Stomach (tissue), 8 donors: ENCODE measurements at regions not wholly inside any gene's neighbourhood (a gene's known extent, or its start where the extent isn't known, plus 50 kb on each side); places are given as distances from the start of the nearest gene placed in this dataset.
"Not testable (repeated sequence)": the region's sequence is repeated elsewhere in the genome, so short reads cannot be mapped to it uniquely, and the experiment has no call there.

ENCODE experiments used
- DNase-seq, 2 donors: peaks; one replicate each; pipeline versions ENCODE4 v3.0.0 to v3.0.0-alpha.2; 2013 to 2019
- H3K27ac ChIP-seq, 5 donors: fragments of 200-600 bp in 4 of 5; sonication (generic) in 4 of 5; one replicate each; pipeline ENCODE4 v1.5.1; 2013 to 2019; ENCODE audit warnings: mild to moderate bottlenecking in 1 of 5, moderate library complexity in 1 of 5
- H3K27me3 ChIP-seq, 3 donors: fragments of 200-600 bp; sonication (generic); one replicate each; pipeline ENCODE4 v1.5.1; 2017 to 2019; ENCODE audit warnings: mixed run types in 1 of 3
- H3K36me3 ChIP-seq, 4 donors: fragments of 200-600 bp; sonication (generic); 1 replicate in 3 of 4; 2 replicates in 1 of 4; pipeline ENCODE4 v1.5.1; 2016 to 2019
- H3K4me1 ChIP-seq, 4 donors: fragments of 200-600 bp; sonication (generic); one replicate each; pipeline ENCODE4 v1.5.1; 2016 to 2019
- H3K4me3 ChIP-seq, 4 donors: fragments of 200-600 bp; sonication (generic) in 3 of 4; one replicate each; pipeline ENCODE4 v1.5.1; 2016 to 2019; ENCODE audit warnings: mild to moderate bottlenecking in 1 of 4
- H3K9me3 ChIP-seq, 4 donors: fragments of 200-600 bp; sonication (generic); one replicate each; pipeline ENCODE4 v1.5.1; 2016 to 2019
- CTCF ChIP-seq, 7 experiments: fragments of 450-650 bp in 4 of 7; fragments of 200-600 bp in 3 of 7; sonication (generic) in 3 of 7; IDR thresholded peaks; one replicate each; pipeline ENCODE4 v1.5.1; 2016 to 2019; ENCODE audit warnings: antibody characterized with exemption in 7 of 7, control low read depth in 2 of 7, mild to moderate bottlenecking in 1 of 7
- EP300 ChIP-seq: sonication (generic); formaldehyde crosslinking; IDR thresholded peaks from one replicate; pipeline ENCODE4 v1.6.1; 2017; ENCODE audit warnings: antibody characterized with exemption
- POLR2A ChIP-seq, 4 donors: fragments of 450-650 bp; IDR thresholded peaks; one replicate each; pipeline ENCODE4 v1.6.1; 2016; ENCODE audit warnings: antibody characterized with exemption in 4 of 4, control low read depth in 2 of 4, mild to moderate bottlenecking in 1 of 4, moderate library complexity in 1 of 4
- POLR2AphosphoS5 ChIP-seq, 3 donors: sonication (generic); formaldehyde crosslinking; IDR thresholded peaks; one replicate each; pipeline ENCODE4 v1.6.1; 2016; ENCODE audit warnings: antibody characterized with exemption in 3 of 3
- WGBS, 5 donors: extraction: QIAGEN DNeasy Blood & Tissue Kit in 3 of 5; methylation state at CpG; one replicate each; pipeline versions ENCODE4 v1.1.5 to v1.1.7; 2013 to 2018; 5-methylcytosine and 5-hydroxymethylcytosine counted together
- intact Hi-C: fragments of 100-400 bp; cut with DNase I; formaldehyde crosslinking; loops from one replicate; pipeline ENCODE4 v1.15.1; 2023; ENCODE audit warnings: low total_unique reads
- donor health status: healthy with polysubstance abuse.
- donor health status: Bipolar disorder and iron deficiency.
- donor health status: healthy.

DNA sequence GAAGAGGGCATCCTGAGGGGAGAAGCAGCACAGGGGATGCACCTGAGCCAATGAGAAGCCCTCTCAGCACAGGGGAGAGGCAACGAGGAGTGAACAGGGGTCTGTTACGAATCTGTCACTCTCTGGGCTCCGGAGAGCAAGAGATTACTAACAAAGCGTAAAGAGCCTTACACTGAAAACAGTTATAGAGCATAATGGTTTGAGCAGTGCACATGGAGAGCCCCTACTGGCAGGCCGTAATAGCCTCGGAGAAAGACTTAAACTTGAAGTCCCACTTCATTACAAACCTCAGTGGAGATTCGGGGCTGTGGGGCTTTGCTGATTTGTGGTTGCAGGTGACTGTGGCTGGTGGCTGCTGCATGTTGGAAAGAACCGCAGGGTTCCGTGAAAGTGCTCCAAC lies 271.5 kb upstream of the TMC3 start:
- no peak for TF ChIP-seq POLR2A (IDR thresholded peaks at IDR 0.05)
- no peak for TF ChIP-seq EP300
- no peak for TF ChIP-seq POLR2AphosphoS5 (IDR thresholded peaks at IDR 0.05)
- no peak for TF ChIP-seq CTCF (IDR thresholded peaks at IDR 0.05)
- no peak overlapping the region for H3K4me3 ChIP-seq
- WGBS, 5 donors = 76 to 81% (median 80%) methylated on average over 9 of the region's 9 CpGs
- H3K36me3 ChIP-seq = no peaks in the 10 kb centered on the region
- intact Hi-C loops = no loop called here
- H3K27ac ChIP-seq = no peak overlapping the region
- no peak for DNase-seq
- H3K4me1 ChIP-seq = peaks cover 0 to 10% (median 0%) of the 10 kb centered on the region in 4 donors
- no peaks in the 10 kb centered on the region for H3K9me3 ChIP-seq
- H3K27me3 ChIP-seq = no peaks in the 10 kb centered on the region

DNA sequence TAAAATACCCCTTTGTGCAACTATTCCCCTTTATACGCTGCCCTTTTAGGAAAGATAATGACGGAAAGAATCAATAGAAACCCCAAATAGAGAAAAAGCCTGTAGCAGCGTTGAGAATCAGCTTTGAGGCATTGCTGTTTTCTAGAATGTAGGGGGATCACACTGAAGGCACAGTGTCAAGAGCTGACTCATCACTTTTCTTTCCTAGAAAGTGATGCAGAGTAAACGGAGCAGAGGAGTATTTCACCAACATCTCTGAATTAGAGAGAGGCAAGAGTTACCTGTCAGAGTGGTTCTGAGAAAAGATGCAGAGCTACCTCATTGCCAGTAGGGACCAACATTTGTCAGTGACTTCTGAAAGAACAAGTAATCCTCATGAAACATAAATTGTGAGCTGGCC lies 269.8 kb upstream of the TMC3 start:
- peaks cover 0 to 8% (median 0%) of the 10 kb centered on the region in 4 donors for H3K9me3 ChIP-seq
- H3K27ac ChIP-seq = no peak overlapping the region
- H3K36me3 ChIP-seq = no peaks in the 10 kb centered on the region
- TF ChIP-seq EP300 (no peak), CTCF (IDR thresholded peaks at IDR 0.05) (no peak), POLR2A (IDR thresholded peaks at IDR 0.05) (no peak), POLR2AphosphoS5 (IDR thresholded peaks at IDR 0.05) (no peak)
- H3K4me1 ChIP-seq = peaks cover 0 to 10% (median 0%) of the 10 kb centered on the region in 4 donors
- intact Hi-C loops = no loop called here
- WGBS, 5 donors = 67 to 77% (median 74%) methylated on average over 4 of the region's 4 CpGs
- no peak overlapping the region for H3K4me3 ChIP-seq
- DNase-seq = peak in 1 of 2 donors; percentile 23
- H3K27me3 ChIP-seq = no peaks in the 10 kb centered on the region

DNA sequence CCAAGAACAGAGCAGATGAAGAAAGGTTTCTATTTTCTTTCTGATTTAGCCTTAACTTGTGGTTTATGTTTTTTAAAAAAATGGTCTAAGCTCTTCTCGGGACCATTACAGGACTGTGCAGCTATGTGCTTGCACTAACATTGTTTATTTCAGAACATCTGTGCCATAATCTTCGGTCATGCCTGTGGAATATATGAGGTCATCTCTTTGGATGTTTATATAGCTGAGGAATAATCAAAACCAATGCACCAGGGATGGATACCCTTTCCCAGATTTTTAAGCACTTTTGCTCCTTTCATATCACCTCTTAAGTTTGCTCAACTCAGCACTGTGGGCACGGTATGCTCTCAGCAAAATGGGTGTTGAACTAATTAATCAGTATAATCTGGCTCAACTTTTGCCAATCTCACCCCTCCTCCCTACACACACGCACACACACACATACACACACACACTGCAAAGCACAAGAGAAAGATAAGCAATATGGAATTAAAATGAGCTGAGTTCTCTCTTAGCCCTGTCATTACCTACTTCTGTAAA lies 268.5 kb upstream of the TMC3 start:
- peak in 1 of 2 donors; percentile 79 for DNase-seq
- H3K27ac ChIP-seq = no peak overlapping the region
- intact Hi-C loops = no loop called here
- peaks cover 0 to 8% (median 0%) of the 10 kb centered on the region in 4 donors for H3K9me3 ChIP-seq
- no peaks in the 10 kb centered on the region for H3K36me3 ChIP-seq
- H3K4me1 ChIP-seq = peaks cover 0 to 10% (median 0%) of the 10 kb centered on the region in 4 donors
- TF ChIP-seq CTCF (IDR thresholded peaks at IDR 0.05) = no peak
- no peak for TF ChIP-seq EP300
- no peak for TF ChIP-seq POLR2AphosphoS5 (IDR thresholded peaks at IDR 0.05)
- TF ChIP-seq POLR2A (IDR thresholded peaks at IDR 0.05) = no peak
- H3K4me3 ChIP-seq = no peak overlapping the region
- WGBS, 5 donors = 26 to 61% (median 48%) methylated on average over 4 of the region's 4 CpGs
- peaks cover 0 to 8% (median 0%) of the 10 kb centered on the region in 3 donors for H3K27me3 ChIP-seq

GRCh38 chr15:81636064-81636463 lies 262.1 kb upstream of the TMC3 start:
- DNase-seq, H3K27ac ChIP-seq, H3K36me3 ChIP-seq, H3K9me3 ChIP-seq, H3K4me3 ChIP-seq, intact Hi-C loops, H3K4me1 ChIP-seq, H3K27me3 ChIP-seq: not testable (repeated sequence)
- 67 to 73% (median 68%) methylated on average over 2 of the region's 2 CpGs for WGBS, 5 donors

DNA sequence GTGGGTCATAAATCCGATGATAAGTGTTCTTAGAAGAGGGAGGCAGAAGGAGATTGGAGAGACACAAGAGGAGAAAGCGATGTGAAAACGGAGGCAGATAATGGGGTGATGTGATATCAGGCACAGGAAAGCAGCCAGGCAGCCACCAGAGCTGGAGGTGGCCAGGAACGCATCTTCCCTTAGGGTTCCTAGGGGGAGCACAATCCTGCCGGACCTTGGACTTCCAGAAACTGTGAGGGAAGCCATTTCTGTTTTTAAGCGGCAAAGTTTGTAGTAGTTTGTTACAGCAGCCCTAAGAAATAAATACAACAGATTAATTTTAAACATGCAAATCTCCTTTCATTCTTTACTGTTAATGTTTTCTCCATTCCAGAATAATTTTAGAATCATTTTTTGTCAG lies 259.9 kb upstream of the TMC3 start:
- 70 to 82% (median 75%) methylated on average over 6 of the region's 6 CpGs for WGBS, 5 donors
- no peak overlapping the region for H3K27ac ChIP-seq
- H3K36me3 ChIP-seq = no peaks in the 10 kb centered on the region
- peaks cover 0 to 8% (median 0%) of the 10 kb centered on the region in 3 donors for H3K27me3 ChIP-seq
- no peak for DNase-seq
- no peaks in the 10 kb centered on the region for H3K4me1 ChIP-seq
- H3K9me3 ChIP-seq = peaks cover 0 to 1% (median 0%) of the 10 kb centered on the region in 4 donors
- H3K4me3 ChIP-seq = no peak overlapping the region
- intact Hi-C loops = no loop called here
- TF ChIP-seq CTCF (IDR thresholded peaks at IDR 0.05) (no peak), POLR2AphosphoS5 (IDR thresholded peaks at IDR 0.05) (no peak), POLR2A (IDR thresholded peaks at IDR 0.05) (no peak), EP300 (no peak)
